ENCODE measurements at regions not wholly inside any gene's neighbourhood (a gene's known extent, or its start where the extent isn't known, plus 50 kb on each side); places are given as distances from the start of the nearest gene placed in this dataset.

- Histone ChIP-seq H3K27me3 (ENCODE audit: control insufficient read depth in 2 of 2, insufficient read depth in 2 of 2, low read length in 2 of 2) (no peaks in the 10 kb centered on the region), H3K4me1 (ENCODE audit: control insufficient read depth, extremely low read depth, insufficient read depth, low read length) (peaks cover 8% of the 10 kb centered on the region), H3K36me3 (ENCODE audit: control insufficient read depth in 2 of 2, extremely low read depth in 1 of 2, insufficient read depth in 2 of 2, low read length in 2 of 2) (no peaks in the 10 kb centered on the region), H3K9ac (replicated peaks; ENCODE audit: extremely low read depth, insufficient read depth, low read length) (no peak overlapping the region), H3K79me2 (ENCODE audit: control insufficient read depth, insufficient read depth, low read length) (no peaks in the 10 kb centered on the region), H3K4me2 (ENCODE audit: insufficient read depth, low read length) (no peak overlapping the region), H4K20me1 (replicated peaks; ENCODE audit: control insufficient read depth, extremely low read depth, insufficient read depth, low read length) (no peaks in the 10 kb centered on the region), H2AFZ (ENCODE audit: low read depth, low read length) (no peak overlapping the region), H3K9me3 (replicated peaks; ENCODE audit: control insufficient read depth, insufficient read depth, low read length) (no peaks in the 10 kb centered on the region), H3K27ac (ENCODE audit: insufficient read depth, low read depth, low read length) (no peak overlapping the region), H3K9me1 (replicated peaks; ENCODE audit: control insufficient read depth, extremely low read depth, insufficient read depth, low read length) (no peaks in the 10 kb centered on the region), H3K4me3 (replicated peaks in 1 of 3; ENCODE audit: insufficient read depth in 1 of 3, low read depth in 1 of 3, low read length in 3 of 3) (no peak overlapping the region)
- POLR2A ChIA-PET, result no interaction called here
- CTCF ChIA-PET, result interaction anchor here (0.8 to 2.5 kb wide), 8 partner anchors 8 to 295 kb away, joined by 3 to 10 read pairs (median 4); partner anchors contain the start of gene NAV2
- intact Hi-C loops (cut with micrococcal nuclease) (no loop called here), dilution Hi-C loops (cut with MboI; ENCODE audit: extremely low pct_ligation_motif_present, low sequenced_read_pairs) (no loop called here)
- BruUV-seq (replicated peaks), result no TSS peak
- FAIRE-seq (peak; percentile 35), DNase-seq (ENCODE audit: low read depth, low spot score) (no peak)
- no peak for TF ChIP-seq JUN (IDR thresholded peaks at IDR 0.05; ENCODE audit: borderline replicate concordance, insufficient read depth, insufficient read length, low read depth)
- no peak for TF ChIP-seq EZH2 (IDR thresholded peaks at IDR 0.05; ENCODE audit: borderline replicate concordance, low read depth, low read length, severe bottlenecking)
- TF ChIP-seq MAX (IDR thresholded peaks at IDR 0.05; ENCODE audit: insufficient read depth, insufficient read length), result no peak
- no peak for TF ChIP-seq CTCF (IDR thresholded peaks at IDR 0.05; ENCODE audit: extremely low read depth in 1 of 2, insufficient read depth in 1 of 2, low read depth in 1 of 2, low read length in 2 of 2)
- TF ChIP-seq POLR2AphosphoS5 (IDR thresholded peaks at IDR 0.05; ENCODE audit: insufficient read depth, low read depth, low read length), result no peak
- no peak for TF ChIP-seq GATA2 (IDR thresholded peaks at IDR 0.05; ENCODE audit: insufficient read depth, insufficient read length, low read depth, low read length)
- no peak for TF ChIP-seq POLR2A (IDR thresholded peaks at IDR 0.05; ENCODE audit: low read depth, low read length)
- no peak for TF ChIP-seq MYC (IDR thresholded peaks at IDR 0.05; ENCODE audit: low read depth, low read length)
- no peak for TF ChIP-seq FOS (IDR thresholded peaks at IDR 0.05; ENCODE audit: borderline replicate concordance, insufficient read depth, low read length)
Observed at GRCh38 chr11:19607656-19608360, 104.8 kb upstream of the NAV2 start.

Data from endothelial cell of umbilical vein (primary cell).